Activated CD8-positive, alpha-beta memory T cell treated with anti-CD3 and anti-CD28 coated beads, Interleukin-2, amount 10 ng/mL, durations not matched to agents 7 days and 5 days (primary cell): ENCODE measurements at regions not wholly inside any gene's neighbourhood (a gene's known extent, or its start where the extent isn't known, plus 50 kb on each side); places are given as distances from the start of the nearest gene placed in this dataset.
"Not testable (repeated sequence)": the region's sequence is repeated elsewhere in the genome, so short reads cannot be mapped to it uniquely, and the experiment has no call there.

ENCODE experiments used
- ATAC-seq: fragments of 150-1000 bp; cut with Tn5 transposase; one replicate; pipeline ENCODE4 v1.10.0; 2021; ENCODE audit warnings: moderate library complexity
- CTCF ChIA-PET: fragments of 350-600 bp; sonication (Branson Sonifier 250); formaldehyde crosslinking; loops from one replicate; lab custom pipeline; 2021; ENCODE audit warnings: antibody characterized with exemption; lab: Charles Lee
- DNase-seq: peaks from one replicate; pipeline ENCODE4 v3.0.0-alpha.2; 2020
- H3K27ac Mint-ChIP-seq: one replicate; pipeline ENCODE4 v1.8.0; 2021; ENCODE audit warnings: mild to moderate bottlenecking, mixed read lengths
- H3K27me3 Mint-ChIP-seq: one replicate; pipeline ENCODE4 v1.8.0; 2021; ENCODE audit warnings: mixed read lengths
- H3K36me3 Mint-ChIP-seq: one replicate; pipeline ENCODE4 v1.8.0; 2021; ENCODE audit warnings: mild to moderate bottlenecking, mixed read lengths
- H3K4me1 Mint-ChIP-seq: one replicate; pipeline ENCODE4 v1.8.0; 2021; ENCODE audit warnings: mixed read lengths
- H3K4me3 Mint-ChIP-seq: one replicate; pipeline ENCODE4 v1.8.0; 2021; ENCODE audit warnings: mild to moderate bottlenecking, moderate library complexity, mixed read lengths
- H3K9me3 Mint-ChIP-seq: one replicate; pipeline ENCODE4 v1.8.0; 2022; ENCODE audit warnings: low read depth, mixed read lengths

DNA sequence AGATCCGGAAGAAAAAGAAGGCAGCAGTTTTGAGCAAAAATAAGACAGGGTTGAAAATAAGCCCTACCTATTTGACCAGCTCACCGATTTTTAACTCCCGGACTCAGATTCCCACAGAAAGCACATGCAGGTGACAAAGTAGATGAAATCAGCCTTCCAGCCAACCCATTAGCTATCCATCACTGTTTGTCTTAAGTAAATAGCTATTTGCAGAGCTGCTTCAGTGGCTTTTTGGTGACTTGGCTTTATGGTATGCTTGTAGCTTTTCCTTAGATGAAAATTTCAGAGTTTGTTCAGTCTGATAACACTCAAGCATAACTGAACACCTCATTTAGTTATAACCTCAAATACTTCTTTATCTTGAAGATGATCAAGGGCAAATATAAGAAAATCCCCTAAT lies 192.6 kb downstream of the HIPK3 start:
- Mint-ChIP-seq H3K27ac (no peak overlapping the region), H3K4me1 (no peaks in the 10 kb centered on the region), H3K4me3 (no peak overlapping the region), H3K36me3 (no peaks in the 10 kb centered on the region), H3K27me3 (peaks cover 11% of the 10 kb centered on the region), H3K9me3 (no peaks in the 10 kb centered on the region)
- CTCF ChIA-PET: no interaction called here
- no peak for ATAC-seq
- DNase-seq: no peak

DNA sequence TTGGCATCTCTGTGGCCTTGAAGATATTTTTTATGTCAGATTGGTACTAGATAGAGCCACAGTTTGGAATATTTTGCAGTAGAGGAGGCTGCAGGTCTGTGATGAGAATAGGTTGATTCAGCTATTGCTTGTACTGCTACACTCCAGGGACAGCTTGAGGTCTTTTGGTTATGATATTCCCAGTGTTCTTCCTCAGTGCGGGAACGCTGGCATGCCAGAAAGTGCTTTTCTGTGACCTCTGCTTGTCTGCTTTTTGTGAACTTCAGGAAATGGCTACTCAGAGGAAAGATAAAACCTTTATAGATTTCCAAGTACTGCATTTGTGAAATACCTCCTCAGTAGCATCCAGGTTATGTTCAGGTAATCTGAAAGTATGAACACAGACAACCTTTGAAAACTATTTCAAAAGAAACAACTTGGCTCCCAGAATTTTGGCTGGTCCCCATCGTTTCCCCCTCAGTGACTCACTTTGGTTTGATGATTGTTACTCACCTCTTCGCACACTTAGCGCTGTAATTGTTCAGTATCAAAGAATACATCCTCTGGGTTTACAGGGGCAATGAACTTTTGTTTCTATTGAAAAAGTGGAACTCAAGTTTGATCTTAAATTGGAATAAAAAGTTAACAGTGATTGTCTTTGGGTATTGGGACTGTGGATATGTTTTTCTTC lies 191.4 kb downstream of the HIPK3 start:
- CTCF ChIA-PET: no interaction called here
- DNase-seq (no peak), ATAC-seq (no peak)
- Mint-ChIP-seq H3K9me3 (no peaks in the 10 kb centered on the region), H3K36me3 (no peaks in the 10 kb centered on the region), H3K27me3 (peaks cover 9% of the 10 kb centered on the region), H3K27ac (no peak overlapping the region), H3K4me1 (no peaks in the 10 kb centered on the region), H3K4me3 (no peak overlapping the region)

GRCh38 chr11:33445761-33446161 lies 188.6 kb downstream of the HIPK3 start:
- CTCF ChIA-PET: no interaction called here
- DNase-seq (no peak), ATAC-seq (no peak)
- Mint-ChIP-seq H3K9me3 (no peaks in the 10 kb centered on the region), H3K27ac (no peak overlapping the region), H3K4me3 (no peak overlapping the region), H3K27me3 (peaks cover 4% of the 10 kb centered on the region), H3K36me3 (no peaks in the 10 kb centered on the region), H3K4me1 (no peaks in the 10 kb centered on the region)

DNA sequence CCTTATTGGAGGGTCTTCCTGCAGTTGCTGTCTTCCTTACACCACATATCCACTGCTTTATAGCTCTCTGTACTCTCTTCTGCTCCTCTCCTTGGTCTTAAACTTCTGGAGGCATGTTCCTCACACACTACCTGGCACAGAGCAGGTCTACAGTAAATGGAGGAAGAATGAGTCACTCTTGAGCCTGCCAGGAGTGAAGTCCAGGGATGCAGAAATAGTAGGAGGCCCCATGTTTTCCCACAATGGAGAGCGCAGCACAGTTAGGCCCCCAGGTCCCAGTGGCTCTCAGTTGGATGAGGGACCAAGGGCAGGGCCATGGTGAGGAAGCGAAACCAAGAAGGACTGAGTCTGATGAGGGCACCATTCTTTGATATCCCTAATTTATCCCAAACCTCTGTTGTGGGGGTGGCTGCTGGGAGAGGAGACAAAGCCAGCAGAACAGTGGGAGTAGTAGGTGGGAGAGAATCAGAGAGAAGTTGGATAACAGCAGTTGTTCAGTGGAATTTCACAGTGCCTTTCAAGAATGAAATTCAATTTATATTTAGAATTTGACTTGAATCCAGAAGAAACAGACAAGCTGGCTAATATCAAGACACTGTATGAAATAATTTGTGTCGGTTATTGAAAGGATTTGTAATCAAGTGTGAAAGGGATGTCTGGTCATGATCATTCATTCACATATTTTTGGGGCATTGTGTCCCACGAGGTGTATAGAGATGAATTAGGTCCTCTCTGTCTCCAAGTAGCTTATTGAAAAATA lies 187.8 kb downstream of the HIPK3 start:
- Mint-ChIP-seq H3K27ac (no peak overlapping the region), H3K36me3 (no peaks in the 10 kb centered on the region), H3K4me1 (no peaks in the 10 kb centered on the region), H3K9me3 (no peaks in the 10 kb centered on the region), H3K27me3 (peaks cover 4% of the 10 kb centered on the region), H3K4me3 (no peak overlapping the region)
- ATAC-seq (no peak), DNase-seq (no peak)
- CTCF ChIA-PET: no interaction called here

GRCh38 chr11:33443684-33444083 lies 186.5 kb downstream of the HIPK3 start:
- CTCF ChIA-PET: no interaction called here
- no peaks in the 10 kb centered on the region for H3K36me3 Mint-ChIP-seq
- H3K9me3 Mint-ChIP-seq: no peaks in the 10 kb centered on the region
- H3K27ac Mint-ChIP-seq: no peak overlapping the region
- ATAC-seq (no peak), DNase-seq (no peak)
- no peak overlapping the region for H3K4me3 Mint-ChIP-seq
- no peaks in the 10 kb centered on the region for H3K27me3 Mint-ChIP-seq
- H3K4me1 Mint-ChIP-seq: no peaks in the 10 kb centered on the region

GRCh38 chr11:33438301-33438700 lies 181.1 kb downstream of the HIPK3 start:
- Mint-ChIP-seq H3K4me3 (no peak overlapping the region), H3K9me3 (no peaks in the 10 kb centered on the region), H3K27me3 (no peaks in the 10 kb centered on the region), H3K27ac (no peak overlapping the region), H3K36me3 (no peaks in the 10 kb centered on the region), H3K4me1 (no peaks in the 10 kb centered on the region)
- ATAC-seq: no peak
- CTCF ChIA-PET: no interaction called here
- no peak for DNase-seq

- no peak for ATAC-seq
- Mint-ChIP-seq H3K9me3 (peaks cover under 1% of the 10 kb centered on the region), H3K27me3 (no peaks in the 10 kb centered on the region), H3K4me1 (no peaks in the 10 kb centered on the region), H3K27ac (no peak overlapping the region), H3K4me3 (no peak overlapping the region), H3K36me3 (no peaks in the 10 kb centered on the region)
- DNase-seq: no peak
- CTCF ChIA-PET: no interaction called here
Observed at GRCh38 chr11:33437529-33437928, 180.3 kb downstream of the HIPK3 start.

DNA sequence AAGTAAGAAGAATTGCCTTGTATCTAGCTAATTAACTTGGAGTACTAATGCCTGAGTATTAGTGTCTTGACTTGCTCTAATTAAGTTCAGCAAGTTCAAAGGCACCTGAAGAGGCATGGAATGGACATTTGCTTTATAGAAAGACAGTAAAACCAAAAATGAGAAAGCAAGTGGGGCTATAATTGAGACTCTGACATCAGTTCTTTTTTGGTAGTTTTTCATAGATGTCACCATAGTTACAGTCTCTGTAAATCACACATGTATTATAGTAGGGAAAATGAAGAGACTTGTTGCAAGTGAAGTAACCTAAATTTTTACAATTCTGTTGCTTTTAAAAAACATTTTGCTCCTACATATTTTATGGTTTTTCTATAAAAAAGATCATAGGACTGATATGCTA lies 178.0 kb downstream of the HIPK3 start:
- Mint-ChIP-seq H3K4me3 (no peak overlapping the region), H3K27me3 (no peaks in the 10 kb centered on the region), H3K4me1 (no peaks in the 10 kb centered on the region), H3K9me3 (peaks cover 4% of the 10 kb centered on the region), H3K27ac (no peak overlapping the region), H3K36me3 (no peaks in the 10 kb centered on the region)
- ATAC-seq (no peak), DNase-seq (no peak)
- CTCF ChIA-PET: no interaction called here

DNA sequence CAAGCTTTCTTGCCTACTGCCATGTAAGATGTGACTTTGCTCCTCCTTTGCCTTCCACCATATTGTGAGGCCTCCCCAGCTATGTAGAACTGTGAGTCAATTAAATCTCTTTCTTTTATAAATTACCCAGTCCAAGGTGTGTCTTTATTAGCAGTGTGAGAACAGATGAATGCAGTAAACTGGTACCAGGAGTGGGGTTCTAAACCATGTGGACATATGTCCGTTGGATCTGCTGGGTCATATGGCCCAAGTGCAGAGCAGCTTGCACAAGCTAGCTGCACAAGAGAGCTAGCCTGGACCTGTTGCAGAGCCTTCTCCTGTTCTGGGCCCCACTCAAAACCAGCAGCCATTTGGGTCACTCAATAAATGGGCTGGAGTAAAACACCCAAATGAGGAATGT lies 177.1 kb downstream of the HIPK3 start:
- peaks cover 4% of the 10 kb centered on the region for H3K9me3 Mint-ChIP-seq
- no peak for DNase-seq
- no peaks in the 10 kb centered on the region for H3K36me3 Mint-ChIP-seq
- H3K27ac Mint-ChIP-seq: no peak overlapping the region
- no peaks in the 10 kb centered on the region for H3K27me3 Mint-ChIP-seq
- ATAC-seq: no peak
- CTCF ChIA-PET: no interaction called here
- H3K4me1 Mint-ChIP-seq: no peaks in the 10 kb centered on the region
- no peak overlapping the region for H3K4me3 Mint-ChIP-seq

DNA sequence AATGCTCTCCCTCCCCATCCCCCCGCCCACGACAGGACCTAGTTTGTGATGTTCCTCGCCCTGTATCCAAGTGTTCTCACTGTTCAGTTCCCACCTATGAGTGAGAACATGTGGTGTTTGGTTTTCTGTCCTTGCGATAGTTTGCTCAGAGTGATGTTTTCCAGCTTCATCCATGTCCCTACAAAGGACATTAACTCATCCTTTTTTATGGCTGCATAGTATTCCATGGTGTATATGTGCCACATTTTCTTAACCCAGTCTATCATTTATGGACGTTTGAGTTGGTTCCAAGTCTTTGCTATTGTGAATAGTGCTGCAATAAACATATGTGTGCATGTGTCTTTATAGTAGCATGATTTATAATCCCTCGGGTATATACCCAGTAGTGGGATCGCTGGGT lies 171.3 kb downstream of the HIPK3 start:
- ATAC-seq, H3K27ac Mint-ChIP-seq, DNase-seq, H3K4me3 Mint-ChIP-seq, H3K9me3 Mint-ChIP-seq, CTCF ChIA-PET, H3K4me1 Mint-ChIP-seq, H3K36me3 Mint-ChIP-seq: not testable (repeated sequence)
- H3K27me3 Mint-ChIP-seq: peaks cover 26% of the 10 kb centered on the region

- no peak for DNase-seq
- CTCF ChIA-PET: no interaction called here
- no peaks in the 10 kb centered on the region for H3K9me3 Mint-ChIP-seq
- no peak overlapping the region for H3K27ac Mint-ChIP-seq
- H3K4me1 Mint-ChIP-seq: no peaks in the 10 kb centered on the region
- H3K4me3 Mint-ChIP-seq: no peak overlapping the region
- ATAC-seq: no peak
- peaks cover 25% of the 10 kb centered on the region for H3K27me3 Mint-ChIP-seq
- H3K36me3 Mint-ChIP-seq: no peaks in the 10 kb centered on the region
Observed at GRCh38 chr11:33420959-33421566, 163.9 kb downstream of the HIPK3 start.

GRCh38 chr11:33419924-33420323 lies 162.7 kb downstream of the HIPK3 start:
- Mint-ChIP-seq H3K27me3 (peaks cover 15% of the 10 kb centered on the region), H3K27ac (no peak overlapping the region), H3K9me3 (no peaks in the 10 kb centered on the region), H3K4me1 (no peaks in the 10 kb centered on the region), H3K4me3 (no peak overlapping the region), H3K36me3 (no peaks in the 10 kb centered on the region)
- no peak for ATAC-seq
- no peak for DNase-seq
- CTCF ChIA-PET: no interaction called here

- H3K4me3 Mint-ChIP-seq: no peak overlapping the region
Observed at GRCh38 chr11:33417121-33417520, 159.9 kb downstream of the HIPK3 start.

GRCh38 chr11:33413301-33413700 lies 156.1 kb downstream of the HIPK3 start:
- Mint-ChIP-seq H3K36me3 (no peaks in the 10 kb centered on the region), H3K9me3 (no peaks in the 10 kb centered on the region), H3K4me3 (no peak overlapping the region), H3K27ac (no peak overlapping the region), H3K27me3 (peaks cover 39% of the 10 kb centered on the region), H3K4me1 (no peaks in the 10 kb centered on the region)
- DNase-seq (no peak), ATAC-seq (no peak)
- CTCF ChIA-PET: interaction anchor here (0.8 kb wide), 1 partner anchor 12 kb away, joined by 3 read pairs; no protein-coding TSS in a partner anchor

More at GRCh38 chr11:33417121-33417520, 159.9 kb downstream of the HIPK3 start:
- H3K36me3 Mint-ChIP-seq: no peaks in the 10 kb centered on the region
- H3K27ac Mint-ChIP-seq: no peak overlapping the region
- no peaks in the 10 kb centered on the region for H3K4me1 Mint-ChIP-seq
- CTCF ChIA-PET: no interaction called here
- no peaks in the 10 kb centered on the region for H3K9me3 Mint-ChIP-seq
- DNase-seq (no peak), ATAC-seq (no peak)
- peaks cover 13% of the 10 kb centered on the region for H3K27me3 Mint-ChIP-seq
